ENCODE measurements at regions not wholly inside any gene's neighbourhood (a gene's known extent, or its start where the extent isn't known, plus 50 kb on each side); places are given as distances from the start of the nearest gene placed in this dataset.

DNA sequence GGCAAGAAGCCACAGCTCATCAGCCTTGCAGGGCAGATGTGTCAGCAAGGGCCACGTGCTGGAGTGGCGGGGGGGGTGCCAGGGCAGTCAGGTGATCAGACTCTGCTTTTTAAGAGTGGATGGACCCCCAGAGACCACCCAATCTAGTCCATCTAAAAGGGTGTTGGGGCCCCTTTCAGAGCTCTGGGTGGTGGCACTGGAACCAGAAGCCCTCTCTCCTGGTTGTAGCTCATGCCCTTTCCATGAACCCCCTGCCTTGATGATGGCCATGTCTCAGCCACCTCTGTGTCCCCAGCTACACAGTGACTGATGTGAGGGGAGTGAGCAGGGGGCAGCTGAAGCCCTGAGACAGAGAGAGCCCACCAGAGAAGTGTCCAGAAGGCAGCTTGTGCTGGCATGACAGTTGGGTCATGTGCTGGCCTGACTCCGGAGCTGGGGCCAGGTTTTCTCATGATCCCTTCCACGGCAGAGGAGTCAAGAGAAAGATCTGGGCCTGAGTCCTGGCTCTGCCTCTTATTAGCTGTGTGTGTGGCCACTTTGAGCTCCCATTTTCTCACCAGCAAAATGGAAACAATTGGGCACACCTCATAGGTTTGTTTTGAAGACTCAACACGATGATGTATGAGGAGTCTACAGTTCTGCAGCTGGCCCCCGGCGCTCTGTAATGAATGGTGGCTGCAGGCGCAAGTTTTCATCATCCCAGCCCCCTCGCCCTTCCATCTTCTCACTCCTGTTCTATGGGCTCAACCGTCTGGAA lies 195.7 kb downstream of the ZFP36L2 start:
- DNase-seq, result no peak

DNA sequence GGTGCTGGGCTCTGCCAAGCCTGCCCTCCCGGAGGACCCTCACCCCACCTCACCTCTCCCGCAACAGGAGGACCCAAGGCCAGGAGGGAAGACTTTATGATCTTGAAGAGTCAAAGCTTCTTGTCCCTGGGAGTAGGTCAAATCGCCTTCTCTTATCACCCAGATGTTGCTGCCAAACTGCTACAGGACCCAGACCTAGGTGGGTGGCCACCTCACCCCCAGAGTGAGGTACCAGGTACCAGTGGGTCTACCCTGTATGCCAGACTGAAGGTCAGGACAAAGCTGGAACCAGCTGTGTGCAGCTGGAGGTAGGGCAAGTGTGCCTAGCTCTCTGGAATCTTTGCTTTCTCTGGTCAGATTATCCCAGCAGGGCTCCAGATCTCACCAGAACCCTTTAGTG lies 197.2 kb downstream of the ZFP36L2 start:
- no peak for DNase-seq

DNA sequence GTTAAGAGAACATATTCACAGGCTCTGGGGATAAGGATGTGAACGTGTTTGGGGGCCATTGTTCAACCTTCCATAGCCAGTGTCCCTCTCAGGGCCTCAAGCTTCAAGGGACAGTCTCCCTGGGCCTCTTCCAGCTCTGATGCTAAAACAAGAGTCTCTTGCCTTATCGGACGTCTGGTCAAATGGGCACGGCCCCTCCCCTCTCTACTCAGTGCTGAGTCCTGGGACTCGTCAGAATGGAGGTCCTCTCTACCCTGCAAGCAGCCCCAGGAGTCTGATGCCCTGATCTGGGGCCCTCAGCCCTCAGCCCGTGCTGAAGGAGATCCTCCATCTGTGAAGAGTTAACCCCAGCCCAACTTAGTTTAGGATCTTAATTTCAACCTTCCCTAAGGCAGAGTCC lies 198.2 kb downstream of the ZFP36L2 start:
- DNase-seq, result no peak

DNA sequence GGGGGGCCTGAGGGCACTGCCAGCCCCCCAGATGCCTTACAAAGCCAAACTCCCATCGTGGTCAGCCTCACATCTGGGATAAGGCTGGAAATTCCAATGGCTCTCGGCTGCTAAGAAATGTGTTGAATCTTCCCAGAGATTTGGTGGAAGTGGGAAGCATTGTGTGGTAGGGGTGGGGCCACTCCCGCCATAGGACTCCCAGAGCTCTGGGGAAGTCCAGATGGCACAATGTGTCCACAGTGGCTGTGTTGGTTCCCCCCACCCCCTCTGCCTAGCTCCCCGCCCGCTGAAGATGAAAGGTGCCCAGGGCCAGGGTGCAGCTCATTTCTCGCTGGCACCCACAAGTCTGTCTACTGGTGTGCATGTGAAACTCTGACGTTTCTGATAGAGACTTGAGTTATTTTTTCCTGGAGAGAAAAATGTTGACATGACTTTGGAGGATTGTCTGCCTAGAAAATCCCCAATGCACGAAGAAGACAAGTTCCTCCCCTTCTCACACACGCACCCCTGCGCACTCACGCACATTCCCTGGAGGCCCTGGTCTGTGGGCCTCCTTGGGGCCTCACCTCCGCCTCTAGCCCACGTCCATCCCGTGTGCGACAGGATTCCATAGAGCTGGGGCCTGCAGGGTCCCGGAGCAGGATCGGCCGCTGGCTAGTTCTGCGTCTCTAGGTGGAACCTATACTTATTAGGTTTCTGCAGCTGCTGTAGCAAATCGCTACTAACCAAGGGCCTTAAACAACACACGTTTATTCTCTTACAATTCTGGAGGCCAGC lies 199.1 kb downstream of the ZFP36L2 start:
- peak; percentile 32 for DNase-seq

DNA sequence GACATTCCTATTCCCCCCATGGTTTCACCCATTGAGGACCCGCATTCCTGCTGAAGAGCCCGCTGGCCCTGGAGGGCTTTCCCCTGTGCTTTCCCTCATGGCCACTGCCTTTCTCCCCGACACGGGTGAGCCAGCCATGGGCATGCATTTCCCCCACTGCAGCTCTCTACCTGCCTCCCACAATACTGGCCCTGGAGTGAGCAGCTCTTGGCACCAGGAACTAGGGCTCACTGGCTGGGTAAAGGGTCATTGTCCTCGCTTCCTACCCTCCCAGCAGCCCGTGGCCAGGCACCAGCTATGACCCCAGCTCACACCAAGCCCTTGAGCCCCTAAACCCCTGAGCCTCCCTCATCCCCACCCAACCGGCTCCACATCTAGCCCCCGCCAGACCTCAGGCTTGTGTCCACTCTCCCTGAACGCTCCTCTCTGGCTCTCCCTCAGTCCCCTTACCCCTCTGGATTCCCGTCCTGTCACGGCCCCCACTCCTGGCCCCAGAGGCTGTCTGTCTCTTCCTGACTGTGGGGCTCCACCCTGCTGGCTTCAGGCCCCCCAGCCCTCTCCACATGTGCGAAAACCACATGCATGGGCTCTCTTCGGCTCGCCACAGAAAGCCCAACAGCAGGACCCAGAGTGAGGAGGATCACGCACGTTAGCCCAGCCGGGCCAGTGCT lies 199.8 kb downstream of the ZFP36L2 start:
- peak; percentile 23 for DNase-seq

DNA sequence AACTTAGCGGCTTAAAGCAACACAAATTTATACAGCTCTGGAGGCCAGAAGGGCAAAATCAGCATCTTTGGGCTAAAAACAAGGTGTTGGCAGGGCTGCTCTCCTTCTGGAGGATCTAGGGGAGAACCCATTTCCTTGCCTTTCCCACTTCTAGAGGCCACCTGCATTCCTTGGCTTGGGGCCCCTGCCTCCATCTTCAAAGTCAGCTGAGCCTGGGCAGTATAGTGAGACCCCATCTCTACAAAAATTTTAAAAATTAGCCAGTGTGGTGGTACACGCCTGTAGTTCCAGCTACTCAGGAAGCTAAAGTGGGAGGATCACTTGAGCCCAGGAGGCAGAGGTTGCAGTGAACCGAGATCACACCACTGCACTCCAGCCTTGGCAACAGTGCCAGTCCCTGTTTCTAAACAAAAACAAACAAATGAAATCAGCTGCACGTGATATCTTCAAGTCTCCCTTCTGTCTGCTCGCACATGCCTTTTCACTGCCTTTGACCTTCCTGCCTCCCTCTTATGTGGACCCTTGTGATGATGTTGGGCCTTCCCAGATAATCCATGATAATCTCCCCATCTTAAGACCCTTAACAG lies 200.6 kb downstream of the ZFP36L2 start:
- DNase-seq, result no peak

DNA sequence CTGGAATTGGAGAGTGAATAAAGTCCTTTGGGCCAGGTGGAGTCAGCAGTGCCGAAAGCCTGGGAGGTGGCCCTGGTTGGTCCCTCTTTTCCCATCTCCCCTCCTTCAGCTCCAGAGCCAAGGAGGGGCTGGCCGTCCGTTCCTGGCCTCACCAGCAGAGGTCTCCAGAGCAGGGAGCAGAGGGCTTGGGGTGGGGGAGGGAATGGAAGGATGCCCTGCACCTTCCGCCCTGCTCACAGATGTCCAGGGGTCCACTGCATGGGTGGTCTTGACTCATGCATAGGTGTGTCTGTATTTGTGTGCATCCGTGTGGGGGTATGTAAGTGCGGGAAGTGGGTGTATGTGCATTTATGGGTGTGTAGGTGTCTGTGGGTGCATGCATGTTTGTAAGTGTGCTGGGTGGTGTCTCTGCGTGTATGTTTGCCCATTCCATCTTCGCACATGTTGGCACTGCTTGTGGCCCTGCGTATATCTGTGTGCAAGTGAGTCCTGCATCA lies 201.8 kb downstream of the ZFP36L2 start:
- peak; percentile 71 for DNase-seq

DNA sequence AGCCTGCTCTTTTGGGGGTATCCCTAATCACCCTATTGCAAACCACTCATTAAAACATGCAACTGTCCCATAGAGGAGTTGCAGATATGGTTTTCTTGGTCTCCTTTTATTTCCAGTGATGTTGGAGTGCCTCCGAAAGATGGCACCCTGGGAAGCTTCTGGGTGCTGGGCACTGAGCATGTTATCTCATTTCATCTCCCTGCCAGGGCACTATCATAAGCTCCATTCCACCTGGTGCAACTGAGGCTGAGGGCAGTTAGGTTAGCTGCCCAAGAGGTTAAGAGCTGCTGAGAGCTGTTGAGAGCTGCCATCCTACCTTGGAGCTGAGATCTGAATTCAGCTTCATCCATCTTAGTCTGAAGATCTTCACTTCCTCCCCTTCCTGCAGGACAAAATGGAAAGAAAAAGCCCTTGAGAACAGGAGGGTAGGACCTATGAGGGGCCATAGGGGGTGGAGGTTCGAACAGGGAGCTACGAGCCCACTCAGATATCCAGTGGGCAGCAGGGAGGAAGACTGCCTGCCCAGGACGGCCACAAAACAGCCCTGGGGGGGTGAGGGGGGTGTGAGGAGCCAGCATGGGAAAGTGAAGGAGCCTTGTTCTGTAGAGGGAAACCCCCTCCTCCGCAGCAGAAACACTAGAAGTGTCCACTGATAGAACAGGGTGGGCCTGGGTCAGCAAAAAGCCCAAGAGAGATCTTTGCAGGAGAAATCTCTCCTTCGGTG lies 202.5 kb downstream of the ZFP36L2 start:
- DNase-seq, result no peak

DNA sequence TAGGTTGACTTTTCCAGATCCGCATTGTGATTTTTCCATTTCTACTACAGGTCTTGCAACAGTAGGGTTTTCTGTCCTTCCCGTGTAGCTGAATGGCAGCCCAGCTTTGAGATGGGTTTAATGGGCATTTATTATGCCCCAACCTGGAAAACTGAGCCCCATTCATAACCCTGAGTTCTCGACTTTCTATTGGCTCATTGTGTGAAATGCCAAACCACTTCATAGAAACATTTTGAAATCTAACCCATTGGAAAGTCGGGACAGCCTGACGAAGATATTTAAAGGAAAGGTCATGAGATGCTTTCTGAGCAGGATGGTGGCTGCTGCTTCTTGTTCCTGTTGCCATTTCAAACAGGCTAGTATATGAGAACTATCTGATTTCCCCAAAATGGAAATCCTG lies 203.5 kb downstream of the ZFP36L2 start:
- DNase-seq, result no peak

DNA sequence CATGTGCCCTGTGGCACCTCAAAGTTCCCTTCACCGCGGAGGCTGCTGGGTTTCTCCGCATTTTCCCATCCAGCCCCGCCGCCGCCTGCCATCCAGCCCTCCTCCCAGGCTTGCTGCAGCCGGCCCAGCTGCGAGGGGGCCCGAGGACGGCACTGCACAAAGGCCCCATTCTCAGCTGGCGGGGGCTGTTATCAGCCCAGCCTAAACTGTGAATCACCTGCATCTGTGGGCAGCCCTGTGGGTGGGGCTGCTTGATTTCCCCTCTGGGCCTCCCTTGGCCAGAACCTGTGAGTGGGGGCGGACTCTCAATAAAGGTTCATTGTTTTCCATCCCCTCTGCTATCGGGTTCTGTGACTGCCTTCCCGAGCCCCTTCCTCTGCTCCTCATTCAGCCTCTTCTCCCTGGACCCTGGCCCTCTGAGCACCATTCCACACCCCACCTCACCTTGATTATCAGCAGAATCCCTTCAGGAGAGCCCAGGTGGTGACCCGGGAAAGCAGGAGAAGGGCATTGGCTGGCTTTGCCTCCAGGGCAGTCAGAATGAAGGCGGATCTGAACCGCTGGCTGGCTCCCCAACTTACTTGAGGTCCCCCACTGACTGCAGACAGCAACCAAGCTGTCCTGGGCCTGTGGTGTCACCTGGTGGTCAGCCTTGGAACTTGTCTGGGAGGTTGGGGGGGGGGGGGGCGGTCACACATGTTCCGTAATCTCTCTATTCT lies 204.5 kb downstream of the ZFP36L2 start:
- no peak for DNase-seq

DNA sequence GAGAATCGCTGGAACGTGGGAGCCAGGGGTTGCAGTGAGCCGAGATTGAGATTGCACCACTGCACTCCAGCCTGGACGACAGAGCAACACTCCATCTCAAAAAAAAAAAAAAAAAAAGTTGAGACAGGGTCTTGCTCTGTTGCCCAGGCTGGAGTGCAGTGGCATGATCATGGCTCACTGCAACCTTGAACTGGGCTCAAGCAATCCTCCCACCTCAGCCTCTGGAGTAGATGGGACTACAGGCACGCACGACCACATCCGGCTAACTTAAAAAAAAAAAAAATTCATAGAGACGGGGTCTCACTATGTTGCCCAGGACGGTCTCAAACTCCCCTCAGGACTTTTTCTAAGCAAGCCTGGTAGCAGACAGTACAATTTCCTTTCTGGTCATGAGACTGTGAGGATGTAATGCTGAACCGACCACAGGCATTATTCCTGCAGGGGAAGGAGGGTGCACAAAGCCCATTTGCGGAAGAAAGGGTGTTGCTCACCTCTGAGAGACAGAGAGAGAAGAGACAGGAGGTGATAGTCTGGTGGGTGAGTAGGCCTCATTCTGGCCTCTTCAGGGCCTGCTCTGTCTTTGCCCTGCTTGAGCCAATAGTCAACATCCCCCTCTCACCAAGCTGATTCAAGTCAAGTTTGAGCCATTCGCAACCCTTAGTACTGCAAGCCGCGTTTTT lies 205.3 kb downstream of the ZFP36L2 start:
- no peak for DNase-seq

DNA sequence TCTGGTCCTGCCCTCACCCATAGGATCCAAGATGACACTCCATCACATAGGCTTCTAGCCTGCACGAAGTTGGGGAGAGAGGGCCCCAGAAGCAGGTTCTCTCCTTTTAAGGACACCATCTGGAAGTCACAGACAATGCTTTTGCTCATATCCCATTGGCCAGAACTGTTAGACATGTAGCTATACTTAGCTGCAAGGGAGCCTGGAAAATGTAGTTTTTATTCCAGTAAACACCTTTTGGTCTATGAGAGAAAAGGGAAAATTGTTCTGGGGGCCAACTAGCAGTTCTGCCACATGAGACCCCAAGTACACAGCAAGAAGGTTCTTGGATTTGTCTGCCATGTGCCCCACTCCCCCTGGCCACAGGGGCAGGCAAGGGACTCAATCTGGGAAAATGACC lies 206.1 kb downstream of the ZFP36L2 start:
- DNase-seq, result no peak

DNA sequence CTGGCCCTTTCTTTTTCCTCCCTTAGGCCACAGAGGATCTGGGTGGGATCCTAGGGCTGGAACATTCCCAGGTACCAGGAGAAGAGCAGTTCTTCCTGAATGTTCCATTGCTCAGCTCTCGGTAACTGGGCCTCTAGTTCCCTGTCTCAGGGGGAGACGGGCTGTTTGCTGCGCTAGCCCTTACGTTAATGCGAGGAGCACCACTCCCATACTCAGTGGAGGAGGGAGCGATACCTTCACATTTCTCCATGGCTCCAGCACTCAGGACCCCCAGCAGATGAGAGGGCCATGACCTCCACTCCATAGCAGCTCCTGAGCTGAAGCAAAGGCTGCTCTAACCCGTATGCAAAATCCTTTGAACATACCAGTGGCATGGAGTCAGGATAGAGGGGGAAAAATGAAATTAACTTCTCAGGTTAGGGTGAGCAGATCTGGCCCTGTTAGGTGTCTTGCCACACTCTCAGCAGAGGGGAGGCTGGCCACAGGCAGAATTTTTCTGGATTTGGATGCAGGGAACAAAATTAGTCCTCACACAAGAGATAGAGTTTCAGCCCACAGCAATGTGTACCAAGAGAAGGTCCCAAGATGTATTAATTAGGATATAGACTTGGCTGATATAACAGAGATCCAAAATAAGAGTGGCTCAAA lies 206.7 kb downstream of the ZFP36L2 start:
- DNase-seq, result no peak

DNA sequence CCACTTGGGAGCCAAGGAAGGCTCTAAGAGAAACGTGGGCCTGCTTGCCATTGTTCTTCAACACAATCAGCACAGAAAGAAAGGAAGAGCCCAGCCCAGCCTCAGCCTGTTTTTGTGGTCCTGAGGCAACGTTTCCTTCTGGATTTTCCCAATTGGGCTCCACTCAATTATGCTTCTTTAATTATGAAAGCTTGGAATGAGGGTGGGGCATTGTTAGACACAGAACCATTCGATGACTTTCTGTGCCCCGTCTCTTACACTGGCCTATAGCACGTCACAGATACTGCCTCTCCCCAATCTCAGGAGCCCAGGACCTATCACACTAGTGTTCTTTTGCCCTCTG lies 207.4 kb downstream of the ZFP36L2 start:
- DNase-seq, result no peak

DNA sequence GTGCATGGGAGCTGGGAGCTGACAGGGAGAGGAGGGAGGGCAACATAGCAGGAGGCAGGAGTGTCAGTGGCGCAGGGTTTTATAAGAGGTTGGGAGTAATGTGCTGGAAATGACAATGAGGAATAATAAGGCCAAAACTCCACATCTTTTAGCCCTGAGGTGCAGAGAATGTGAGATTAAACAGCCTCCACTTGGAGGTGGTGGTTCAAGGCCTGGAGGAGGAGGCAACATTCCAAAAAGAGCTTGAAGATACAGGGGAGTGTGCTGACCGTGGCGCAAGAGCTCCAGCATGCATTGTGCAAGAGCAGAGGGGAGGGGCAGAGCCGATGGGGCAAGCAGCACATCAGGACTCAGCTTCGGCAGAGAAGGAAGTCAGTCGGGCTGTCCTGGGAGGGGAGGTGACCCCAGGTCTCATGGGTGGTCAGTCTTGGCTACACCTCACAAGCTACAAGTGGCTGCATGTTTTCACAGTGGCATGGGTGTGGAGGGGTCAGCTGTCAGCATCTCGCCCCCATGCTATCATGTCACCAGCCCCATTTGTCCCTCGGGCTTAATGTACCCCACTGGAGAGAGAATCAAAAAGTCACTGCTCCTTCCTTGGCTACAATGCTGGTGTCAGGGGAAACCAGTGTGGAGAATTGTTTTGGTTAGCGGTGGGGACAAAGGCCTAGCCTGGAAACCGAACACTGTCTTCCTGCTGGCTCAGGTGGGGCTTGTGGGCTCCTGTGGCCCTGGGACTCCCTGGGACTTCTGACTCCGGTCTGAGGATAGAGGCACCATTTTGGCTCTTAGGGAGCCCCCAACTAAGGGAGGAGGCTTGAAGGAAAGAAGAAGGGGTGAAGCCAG lies 208.0 kb downstream of the ZFP36L2 start:
- peak; percentile 70 for DNase-seq

DNA sequence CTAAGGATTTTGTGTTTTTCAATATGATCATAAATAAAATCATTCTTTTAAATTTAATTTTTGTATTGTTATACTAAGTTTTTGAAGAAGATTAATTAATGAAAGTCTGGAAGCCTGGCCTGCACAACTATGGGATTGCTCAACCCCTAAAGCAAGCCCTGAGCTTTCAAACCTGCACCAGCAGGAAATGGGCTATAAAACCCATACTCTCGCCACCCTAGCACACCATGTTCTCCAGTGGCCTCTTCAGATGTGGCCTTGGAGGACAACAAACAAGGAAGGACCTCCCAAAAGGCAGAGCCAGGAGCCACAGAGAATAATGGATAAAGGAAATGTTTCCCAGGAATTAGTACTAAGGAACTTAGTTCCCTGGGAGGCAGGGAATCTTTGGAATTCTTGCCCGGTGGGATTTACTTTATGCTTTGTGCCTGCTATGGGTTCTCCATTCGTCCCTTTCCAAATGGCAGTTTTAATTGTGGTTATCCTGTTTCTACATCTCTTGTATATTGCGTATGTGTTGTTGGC lies 212.5 kb downstream of the ZFP36L2 start:
- DNase-seq, result no peak

DNA sequence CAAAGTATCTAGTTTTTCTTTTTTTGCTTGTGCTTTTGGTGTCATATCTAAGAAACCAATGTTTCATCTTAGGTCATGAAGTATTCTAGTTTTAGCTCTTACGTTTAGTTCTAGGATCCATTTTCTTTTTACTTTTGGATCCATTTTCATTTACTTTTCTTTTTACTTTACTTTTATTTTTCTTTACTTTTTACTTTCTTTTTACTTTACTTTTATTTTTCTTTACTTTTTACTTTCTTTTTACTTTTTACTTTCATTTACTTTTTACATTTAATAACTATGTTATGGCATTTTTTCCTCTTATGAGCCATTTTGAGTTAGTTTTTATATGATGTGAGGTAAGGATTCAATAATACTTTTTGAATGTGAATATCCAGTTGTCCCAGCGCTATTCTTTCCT lies 213.4 kb downstream of the ZFP36L2 start:
- DNase-seq, result no peak

DNA sequence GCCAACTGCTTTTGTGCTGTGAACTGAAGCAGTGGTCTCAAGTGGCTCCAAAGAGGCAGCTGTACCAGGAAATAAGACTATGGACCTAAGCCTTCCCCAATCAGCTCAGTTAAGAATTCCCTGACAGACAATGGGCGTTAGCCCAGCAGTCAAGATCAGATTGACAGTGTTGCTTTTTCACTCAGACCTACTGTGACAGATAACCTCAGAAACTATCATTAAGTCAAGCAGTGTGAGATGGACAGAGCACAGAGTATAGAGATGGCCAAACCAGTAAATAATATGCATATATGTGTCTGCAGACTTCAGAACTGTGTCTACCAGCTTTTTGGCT lies 215.3 kb downstream of the ZFP36L2 start:
- no peak for DNase-seq

DNA sequence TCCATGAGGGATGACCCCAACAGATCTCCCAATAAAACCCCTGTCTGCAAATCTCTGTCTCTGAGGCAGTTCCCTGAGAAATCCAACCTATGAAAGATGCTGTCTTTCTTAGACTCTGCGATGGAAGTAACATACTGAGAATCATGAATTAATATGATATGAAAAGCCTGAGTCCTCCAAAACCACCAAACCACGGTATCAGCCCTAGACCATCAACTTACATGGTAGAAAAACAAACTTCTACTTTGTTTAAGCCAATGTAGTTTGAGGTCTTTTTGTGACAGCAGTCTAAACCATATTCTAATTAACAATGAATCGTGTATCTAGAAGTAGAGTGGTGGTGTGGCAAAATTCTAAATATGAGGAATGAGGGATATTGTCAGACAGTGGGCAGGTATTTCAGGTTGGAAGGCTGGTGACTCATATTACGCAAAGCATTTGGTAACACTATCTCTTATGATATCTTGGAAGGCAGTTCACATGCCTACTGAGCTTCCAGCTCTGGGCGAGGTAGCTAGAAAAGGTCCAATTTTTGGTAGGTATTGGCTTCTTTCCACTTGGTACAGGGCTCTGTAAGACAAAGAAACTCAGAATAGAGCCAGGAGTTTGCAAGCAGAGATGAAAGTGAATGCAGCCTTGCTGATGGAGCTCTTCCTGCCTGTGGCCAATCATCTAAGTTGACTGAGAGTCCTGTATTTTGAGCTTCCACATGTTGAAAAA lies 215.8 kb downstream of the ZFP36L2 start:
- DNase-seq, result no peak
